ENCODE measurements at regions not wholly inside any gene's neighbourhood (a gene's known extent, or its start where the extent isn't known, plus 50 kb on each side); places are given as distances from the start of the nearest gene placed in this dataset.

DNA sequence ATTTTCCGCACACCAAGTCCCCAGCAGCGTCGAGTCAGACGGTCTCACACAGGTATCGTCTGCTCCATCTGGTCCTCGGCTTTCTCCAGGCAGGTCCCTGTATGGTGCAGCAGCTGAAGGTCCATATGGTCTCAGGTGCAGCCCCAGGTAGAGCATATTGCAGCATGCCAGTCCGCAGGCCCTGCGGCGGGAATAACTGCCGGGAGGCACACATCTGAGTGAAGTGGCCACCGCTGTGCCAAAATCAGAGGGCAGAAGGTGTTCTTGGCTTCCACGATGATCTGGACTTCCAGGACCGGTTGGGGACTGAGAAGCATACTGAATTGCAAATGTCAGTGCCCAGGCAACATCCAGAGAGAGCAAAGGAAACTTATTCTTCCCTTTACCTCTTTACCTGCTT, 320.3 kb downstream of the RNF144A start:
- WGBS (ENCODE audit: insufficient coverage, low coverage, missing lambda C conversion rate), result 2% methylated on average over 13 of the region's 13 CpGs
- Histone ChIP-seq H3K27me3 (ENCODE audit: control insufficient read depth in 2 of 2, insufficient read depth in 2 of 2, low read length in 2 of 2) (no peaks in the 10 kb centered on the region), H4K20me1 (replicated peaks; ENCODE audit: control insufficient read depth, insufficient read depth, low read length) (no peaks in the 10 kb centered on the region), H2AFZ (ENCODE audit: low read depth, low read length) (no peak overlapping the region), H3K9me3 (replicated peaks; ENCODE audit: control insufficient read depth, insufficient read depth, low read depth, low read length) (no peaks in the 10 kb centered on the region), H3K4me3 (no peak overlapping the region), H3K4me2 (ENCODE audit: insufficient read depth, low read length) (no peak overlapping the region), H3K79me2 (ENCODE audit: control insufficient read depth, insufficient read depth, low read length) (no peaks in the 10 kb centered on the region), H3K9me1 (ENCODE audit: control insufficient read depth, insufficient read depth, low read length) (no peaks in the 10 kb centered on the region), H3K36me3 (ENCODE audit: control insufficient read depth, insufficient read depth, low read length) (no peaks in the 10 kb centered on the region), H3K27ac (ENCODE audit: extremely low read depth, low read depth, low read length) (no peak overlapping the region), H3K9ac (ENCODE audit: insufficient read depth in 1 of 2, low read depth in 2 of 2, low read length in 2 of 2) (no peak overlapping the region), H3K4me1 (replicated peaks in 1 of 2; ENCODE audit: control insufficient read depth in 2 of 2, insufficient read depth in 2 of 2, low read length in 2 of 2) (no peaks in the 10 kb centered on the region)
- ATAC-seq (no peak), DNase-seq (ENCODE audit: extremely low read depth in 1 of 4, low spot score in 3 of 4) (no peak), FAIRE-seq (no peak)
- no TSS peak for BruUV-seq (replicated peaks)
- TF ChIP-seq BRF1 (IDR thresholded peaks at IDR 0.05; ENCODE audit: borderline replicate concordance, extremely low read depth, insufficient read length) (no peak), RFX5 (IDR thresholded peaks at IDR 0.05; ENCODE audit: low read depth, low read length) (no peak), HEY1 (CRISPR knock-in tag; IDR thresholded peaks at IDR 0.05; ENCODE audit: borderline replicate concordance) (no peak), POU5F1 (IDR thresholded peaks at IDR 0.05; ENCODE audit: borderline replicate concordance, low read depth, low read length, partially characterized antibody) (no peak), KDM5B (IDR thresholded peaks at IDR 0.05; ENCODE audit: insufficient replicate concordance, low read depth, low read length) (no peak), TEAD4 (IDR thresholded peaks at IDR 0.05; ENCODE audit: low read length) (no peak), TEAD4 (CRISPR knock-in tag; IDR thresholded peaks at IDR 0.05; ENCODE audit: borderline replicate concordance) (no peak), NR4A1 (CRISPR knock-in tag; IDR thresholded peaks at IDR 0.05) (no peak), NR4A1 (tag; IDR thresholded peaks at IDR 0.05) (no peak)
- TF ChIP-seq, protein P1, sequence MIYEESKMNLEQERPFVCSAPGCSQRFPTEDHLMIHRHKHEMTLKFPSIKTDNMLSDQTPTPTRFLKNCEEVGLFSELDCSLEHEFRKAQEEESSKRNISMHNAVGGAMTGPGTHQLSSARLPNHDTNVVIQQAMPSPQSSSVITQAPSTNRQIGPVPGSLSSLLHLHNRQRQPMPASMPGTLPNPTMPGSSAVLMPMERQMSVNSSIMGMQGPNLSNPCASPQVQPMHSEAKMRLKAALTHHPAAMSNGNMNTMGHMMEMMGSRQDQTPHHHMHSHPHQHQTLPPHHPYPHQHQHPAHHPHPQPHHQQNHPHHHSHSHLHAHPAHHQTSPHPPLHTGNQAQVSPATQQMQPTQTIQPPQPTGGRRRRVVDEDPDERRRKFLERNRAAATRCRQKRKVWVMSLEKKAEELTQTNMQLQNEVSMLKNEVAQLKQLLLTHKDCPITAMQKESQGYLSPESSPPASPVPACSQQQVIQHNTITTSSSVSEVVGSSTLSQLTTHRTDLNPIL (CRISPR knock-in tag; IDR thresholded peaks at IDR 0.05), result no peak
- TF ChIP-seq, protein P2, sequence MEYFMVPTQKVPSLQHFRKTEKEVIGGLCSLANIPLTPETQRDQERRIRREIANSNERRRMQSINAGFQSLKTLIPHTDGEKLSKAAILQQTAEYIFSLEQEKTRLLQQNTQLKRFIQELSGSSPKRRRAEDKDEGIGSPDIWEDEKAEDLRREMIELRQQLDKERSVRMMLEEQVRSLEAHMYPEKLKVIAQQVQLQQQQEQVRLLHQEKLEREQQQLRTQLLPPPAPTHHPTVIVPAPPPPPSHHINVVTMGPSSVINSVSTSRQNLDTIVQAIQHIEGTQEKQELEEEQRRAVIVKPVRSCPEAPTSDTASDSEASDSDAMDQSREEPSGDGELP (CRISPR knock-in tag; IDR thresholded peaks at IDR 0.05; ENCODE audit: borderline replicate concordance), result no peak
- CTCF ChIA-PET (ENCODE audit: low intra/inter-chr PET ratio), result no interaction called here
- in situ Hi-C loops (cut with MboI), result no loop called here
- POLR2A ChIA-PET, result interaction anchor here (0.6 kb wide), 1 partner anchor 1331 kb away, joined by 3 read pairs; no protein-coding TSS in a partner anchor
- intact Hi-C loops (cut with micrococcal nuclease), result no loop called here

Data from K562 (cell line).